ENCODE measurements at regions not wholly inside any gene's neighbourhood (a gene's known extent, or its start where the extent isn't known, plus 50 kb on each side); places are given as distances from the start of the nearest gene placed in this dataset.

DNA sequence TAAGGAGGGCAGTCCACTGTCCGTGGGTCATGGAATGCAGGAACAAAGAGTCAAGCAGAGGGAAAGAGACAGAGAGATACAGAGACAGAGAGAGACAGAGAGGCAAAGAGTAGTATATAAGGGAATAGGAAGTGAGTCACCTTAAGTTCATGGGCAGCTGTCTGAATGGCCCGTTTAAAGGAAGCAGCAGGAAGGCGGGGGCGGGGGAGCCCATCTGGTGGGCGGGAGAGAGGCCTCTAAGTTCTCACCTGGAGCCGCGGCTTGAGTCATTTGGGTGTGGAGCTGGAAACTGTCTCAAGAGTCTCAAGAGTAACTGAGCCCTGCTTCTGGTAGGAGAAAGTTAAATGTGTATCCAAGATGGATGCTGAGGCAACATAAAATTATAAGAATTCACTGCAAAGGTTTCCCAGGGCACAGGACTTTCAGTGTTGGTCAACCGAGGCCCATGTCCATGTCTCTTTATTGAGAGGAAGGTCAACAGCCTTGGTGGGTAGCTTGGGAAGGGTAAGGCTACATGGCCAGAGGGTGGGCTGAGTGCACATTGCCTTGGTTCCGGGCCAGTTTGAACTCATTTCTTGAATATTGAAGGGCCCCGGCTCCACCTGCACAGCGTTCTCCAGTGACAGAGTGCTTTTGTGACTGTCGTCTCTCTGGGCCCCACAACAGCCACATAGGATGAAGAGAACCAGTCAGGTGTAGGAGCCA, 85.5 kb upstream of the CACUL1 start:
- TF ChIP-seq, protein P1, sequence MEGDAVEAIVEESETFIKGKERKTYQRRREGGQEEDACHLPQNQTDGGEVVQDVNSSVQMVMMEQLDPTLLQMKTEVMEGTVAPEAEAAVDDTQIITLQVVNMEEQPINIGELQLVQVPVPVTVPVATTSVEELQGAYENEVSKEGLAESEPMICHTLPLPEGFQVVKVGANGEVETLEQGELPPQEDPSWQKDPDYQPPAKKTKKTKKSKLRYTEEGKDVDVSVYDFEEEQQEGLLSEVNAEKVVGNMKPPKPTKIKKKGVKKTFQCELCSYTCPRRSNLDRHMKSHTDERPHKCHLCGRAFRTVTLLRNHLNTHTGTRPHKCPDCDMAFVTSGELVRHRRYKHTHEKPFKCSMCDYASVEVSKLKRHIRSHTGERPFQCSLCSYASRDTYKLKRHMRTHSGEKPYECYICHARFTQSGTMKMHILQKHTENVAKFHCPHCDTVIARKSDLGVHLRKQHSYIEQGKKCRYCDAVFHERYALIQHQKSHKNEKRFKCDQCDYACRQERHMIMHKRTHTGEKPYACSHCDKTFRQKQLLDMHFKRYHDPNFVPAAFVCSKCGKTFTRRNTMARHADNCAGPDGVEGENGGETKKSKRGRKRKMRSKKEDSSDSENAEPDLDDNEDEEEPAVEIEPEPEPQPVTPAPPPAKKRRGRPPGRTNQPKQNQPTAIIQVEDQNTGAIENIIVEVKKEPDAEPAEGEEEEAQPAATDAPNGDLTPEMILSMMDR (IDR thresholded peaks at IDR 0.05), result no peak
- no peak for DNase-seq (ENCODE audit: low spot score)
- Histone ChIP-seq H3K27ac (no peak overlapping the region), H3K4me3 (no peak overlapping the region)

DNA sequence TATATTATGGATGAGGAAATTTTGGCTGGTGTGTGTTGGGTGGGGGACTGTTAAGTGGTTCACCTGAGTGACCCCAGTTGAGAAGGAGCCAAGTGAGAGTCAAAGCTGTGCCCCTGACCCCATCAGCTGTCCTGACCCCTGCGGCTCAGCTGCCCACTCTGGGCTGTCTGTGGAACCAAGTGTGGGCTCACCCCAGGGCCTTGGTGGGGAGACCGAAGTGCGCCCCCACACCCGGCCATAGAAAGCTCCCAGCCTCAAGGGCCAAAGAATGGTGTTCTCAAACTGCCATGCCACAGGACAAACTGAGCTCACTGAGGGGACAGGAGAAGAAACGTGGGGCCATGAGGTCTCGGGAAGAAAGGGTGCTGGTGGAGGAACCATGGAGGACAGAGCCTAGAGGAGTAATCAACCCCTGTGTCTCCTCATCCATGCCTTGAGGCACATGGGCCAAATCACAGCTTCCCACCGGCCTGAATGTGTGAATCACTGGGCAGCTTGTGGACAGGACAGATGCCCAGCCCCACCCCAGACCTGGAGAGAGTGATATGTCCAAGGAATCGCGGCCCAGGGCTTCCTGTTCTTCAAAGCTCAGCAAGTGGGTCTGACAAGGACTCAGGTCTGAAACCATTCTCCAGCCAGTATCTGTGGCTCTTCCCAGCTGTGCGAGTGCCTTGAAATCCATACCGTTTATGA, 86.2 kb upstream of the CACUL1 start:
- DNase-seq (ENCODE audit: low spot score), result no peak
- H3K4me3 ChIP-seq, result no peak overlapping the region
- no peak overlapping the region for H3K27ac ChIP-seq
- TF ChIP-seq, protein P1 (IDR thresholded peaks at IDR 0.05), result no peak

DNA sequence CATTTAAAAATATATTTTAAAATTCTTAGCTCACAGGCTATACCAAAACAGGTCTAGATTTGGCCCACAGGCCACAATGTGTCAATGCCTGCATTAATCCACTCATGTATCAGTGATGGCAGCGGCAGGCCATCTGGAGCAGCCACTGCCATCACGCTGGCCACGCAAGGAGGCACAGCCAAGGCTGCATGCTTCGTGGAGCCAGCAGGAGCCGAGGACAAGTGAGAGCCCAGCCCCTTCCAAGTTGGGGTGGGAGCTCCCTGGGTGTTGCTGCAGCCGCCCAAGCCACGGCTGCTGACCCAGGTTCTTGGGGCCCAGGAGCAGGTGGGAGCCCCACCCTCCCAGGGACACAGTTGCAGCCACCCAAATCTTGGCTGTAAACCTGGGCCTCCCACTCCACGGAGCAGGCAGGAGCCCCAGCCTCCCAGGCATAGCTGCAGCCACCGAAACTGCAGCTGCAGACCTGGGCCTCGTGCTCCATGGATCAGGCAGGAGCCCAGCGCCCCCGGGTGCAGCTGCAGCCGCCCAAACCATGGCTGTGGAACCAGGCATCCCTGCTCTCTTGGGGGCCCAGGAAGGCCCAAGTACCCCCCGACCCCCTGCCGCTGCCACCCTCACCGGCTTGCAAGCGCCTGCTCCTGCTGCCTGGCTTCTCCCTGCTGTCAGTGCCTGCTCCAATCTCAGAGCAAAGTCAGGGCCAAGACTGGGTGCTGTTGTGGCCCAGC, 87.3 kb upstream of the CACUL1 start:
- Histone ChIP-seq H3K27ac (no peak overlapping the region), H3K4me3 (no peak overlapping the region)
- DNase-seq (ENCODE audit: low spot score), result no peak
- TF ChIP-seq, protein P1 (IDR thresholded peaks at IDR 0.05), result no peak

DNA sequence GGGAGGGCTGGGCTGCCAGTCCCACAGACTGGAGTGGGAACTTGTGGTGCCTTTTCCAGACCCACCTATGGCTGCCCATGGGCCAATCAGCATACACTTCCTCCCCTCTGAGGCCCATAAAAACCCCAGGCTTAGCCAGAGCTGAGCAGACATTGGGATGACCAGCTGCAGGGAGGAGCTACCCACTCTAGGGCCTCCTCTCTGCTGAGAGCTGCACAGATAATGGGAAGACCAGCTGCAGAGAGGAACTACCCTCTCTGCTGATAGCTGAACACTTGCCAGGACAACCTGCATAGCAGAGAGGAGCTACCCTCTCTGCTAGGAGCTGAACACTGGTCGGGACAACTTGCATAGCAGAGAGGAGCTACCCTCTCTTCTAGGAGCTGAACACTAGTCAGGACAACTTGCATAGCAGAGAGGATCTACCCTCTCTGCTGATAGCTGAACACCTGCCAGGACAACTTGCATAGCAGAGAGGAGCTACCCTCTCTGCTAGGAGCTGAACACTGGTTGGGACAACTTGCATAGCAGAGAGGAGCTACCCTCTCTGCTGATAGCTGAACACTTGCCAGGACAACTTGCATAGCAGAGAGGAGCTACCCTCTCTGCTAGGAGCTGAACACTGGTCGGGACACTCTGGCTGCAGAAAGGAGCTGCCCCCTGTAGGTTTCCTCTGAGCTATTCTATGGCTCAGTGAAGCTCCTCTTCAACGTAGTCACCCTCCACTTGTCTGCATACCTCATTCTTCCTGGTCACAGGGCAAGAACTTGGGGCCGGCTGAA, 88.3 kb upstream of the CACUL1 start:
- Histone ChIP-seq H3K4me3 (no peak overlapping the region), H3K27ac (no peak overlapping the region)
- DNase-seq (ENCODE audit: low spot score), result no peak
- TF ChIP-seq, protein P1 (IDR thresholded peaks at IDR 0.05), result no peak

DNA sequence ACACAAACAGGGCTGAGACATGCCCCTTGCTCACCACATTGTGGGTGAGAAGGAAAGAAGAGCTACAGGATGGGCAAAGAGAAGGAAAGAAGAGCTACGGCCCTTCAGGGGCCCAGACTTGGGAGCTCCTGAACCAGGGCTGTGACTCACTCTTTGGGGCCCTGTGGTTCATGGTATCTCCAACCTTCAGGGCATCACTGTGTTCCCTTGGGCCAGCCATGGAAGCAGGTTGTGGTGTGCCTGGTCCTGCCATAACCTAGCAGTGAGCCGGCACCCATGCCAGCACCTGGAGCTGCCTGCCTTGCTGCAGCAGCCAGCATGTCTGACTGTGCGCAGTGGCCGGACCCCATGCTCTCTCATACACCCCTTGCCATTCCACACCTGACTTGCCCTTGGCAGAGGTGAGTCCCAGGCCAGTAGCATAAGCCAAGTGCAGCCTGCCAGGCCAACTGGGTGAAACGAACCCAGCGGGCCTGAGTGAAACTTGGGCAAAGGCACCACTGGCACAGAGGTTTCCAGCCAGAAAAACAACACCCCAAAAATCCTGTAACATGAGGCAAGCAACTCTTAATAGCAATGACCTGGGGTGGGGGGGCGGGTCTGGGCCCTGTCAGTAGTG, 89.0 kb upstream of the CACUL1 start:
- Histone ChIP-seq H3K27ac (no peak overlapping the region), H3K4me3 (no peak overlapping the region)
- TF ChIP-seq, protein P1 (IDR thresholded peaks at IDR 0.05), result no peak
- DNase-seq (ENCODE audit: low spot score), result no peak

DNA sequence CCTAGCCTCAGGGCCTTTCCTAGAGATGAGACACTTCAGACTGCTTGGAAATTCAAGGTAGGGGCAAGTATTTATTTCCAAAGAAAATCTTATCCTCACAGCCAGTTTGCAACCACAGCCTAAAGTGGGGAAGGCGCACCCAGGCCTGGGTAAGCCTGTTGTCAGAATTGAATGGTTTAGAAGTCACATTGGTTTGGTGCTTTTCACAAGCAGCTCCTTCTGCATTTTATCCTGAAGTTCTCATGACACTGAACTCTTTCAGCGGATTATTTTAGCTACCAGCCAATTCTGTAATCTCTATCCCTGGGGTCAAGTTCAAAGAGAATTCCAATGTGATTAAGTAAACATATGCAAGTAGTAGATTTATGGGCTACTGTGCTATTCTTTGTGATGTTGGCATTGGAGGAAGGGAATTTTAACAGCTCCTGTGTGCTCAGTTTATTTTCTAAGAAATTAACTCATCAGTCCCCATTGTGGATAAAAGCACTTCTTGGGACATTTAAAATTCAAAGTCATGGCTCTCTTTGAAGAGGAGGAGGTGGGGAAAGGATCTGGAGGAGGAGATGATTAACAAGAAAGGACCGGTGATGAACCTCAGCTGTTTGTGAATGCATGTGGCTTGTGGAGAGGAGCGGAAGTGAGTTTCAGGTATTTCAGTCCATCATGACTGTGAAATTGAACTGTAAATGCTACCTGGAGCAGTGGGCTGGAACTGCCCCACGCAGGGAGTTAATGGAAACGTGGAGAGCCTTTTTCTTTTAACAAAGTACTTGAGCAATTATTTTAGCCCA, 90.2 kb upstream of the CACUL1 start:
- TF ChIP-seq, protein P1 (IDR thresholded peaks at IDR 0.05), result no peak
- no peak for DNase-seq (ENCODE audit: low spot score)
- no peak overlapping the region for H3K27ac ChIP-seq
- no peak overlapping the region for H3K4me3 ChIP-seq
